Astrocyte (in vitro differentiated cells and primary cell): ENCODE measurements at regions not wholly inside any gene's neighbourhood (a gene's known extent, or its start where the extent isn't known, plus 50 kb on each side); places are given as distances from the start of the nearest gene placed in this dataset.
"Not testable (repeated sequence)": the region's sequence is repeated elsewhere in the genome, so short reads cannot be mapped to it uniquely, and the experiment has no call there.

Experiments
- DNase-seq: peaks from one replicate; pipeline ENCODE4 v3.0.0-alpha.2; 2010; ENCODE audit warnings: low read depth
- FAIRE-seq: peaks from 2 replicates; lab custom pipeline; 2011; peaks lifted over from hg19 to GRCh38; lab: Jason Lieb, UNC
- H2AFZ ChIP-seq: 2 replicates; pipeline ENCODE4 v1.6.0; 2012; ENCODE audit warnings: low read depth, low read length, inconsistent platforms
- H3K27ac ChIP-seq: 2 replicates; pipeline ENCODE4 v1.5.1; 2011; ENCODE audit warnings: low read depth, low read length, inconsistent platforms
- H3K27me3 ChIP-seq: 2 replicates; pipeline ENCODE4 v1.6.0; 2011; ENCODE audit warnings: low read length, inconsistent platforms; ENCODE audit not compliant: insufficient read depth
- H3K36me3 ChIP-seq: 2 replicates; pipeline ENCODE4 v1.5.1; 2011; ENCODE audit warnings: low read length, inconsistent platforms; ENCODE audit not compliant: insufficient read depth
- H3K4me1 ChIP-seq: 2 replicates; pipeline ENCODE4 v1.5.1; 2011; ENCODE audit warnings: low read length, inconsistent platforms; ENCODE audit not compliant: insufficient read depth
- H3K4me2 ChIP-seq: 2 replicates; pipeline ENCODE4 v1.6.0; 2012; ENCODE audit warnings: low read length, inconsistent platforms
- H3K4me3 ChIP-seq: 2 replicates; pipeline ENCODE4 v1.5.1; 2011; ENCODE audit warnings: low read depth, mild to moderate bottlenecking, low read length, inconsistent platforms; ENCODE audit not compliant: insufficient read depth
- H3K79me2 ChIP-seq: 2 replicates; pipeline ENCODE4 v1.6.0; 2012; ENCODE audit warnings: mild to moderate bottlenecking, low read length, inconsistent platforms; ENCODE audit not compliant: insufficient read depth
- H3K9ac ChIP-seq: 2 replicates; pipeline ENCODE4 v1.6.0; 2012; ENCODE audit warnings: mild to moderate bottlenecking, low read length, inconsistent platforms
- H3K9me3 ChIP-seq: 2 replicates; pipeline ENCODE4 v1.5.1; 2012; ENCODE audit warnings: low read depth, mild to moderate bottlenecking, low read length, inconsistent platforms; ENCODE audit not compliant: insufficient read depth
- H4K20me1 ChIP-seq: 2 replicates; pipeline ENCODE4 v1.6.0; 2012; ENCODE audit warnings: low read length, inconsistent platforms; ENCODE audit not compliant: insufficient read depth
- H3K27ac Mint-ChIP-seq: one replicate; pipeline ENCODE4 v1.8.0; 2021; ENCODE audit warnings: mild to moderate bottlenecking, mixed read lengths; ENCODE audit not compliant: unreplicated experiment
- H3K27me3 Mint-ChIP-seq: one replicate; pipeline ENCODE4 v1.8.0; 2021; ENCODE audit warnings: low read depth, mixed read lengths; ENCODE audit not compliant: unreplicated experiment
- H3K36me3 Mint-ChIP-seq: one replicate; pipeline ENCODE4 v1.8.0; 2021; ENCODE audit warnings: low read depth, mixed read lengths; ENCODE audit not compliant: unreplicated experiment
- H3K4me1 Mint-ChIP-seq: one replicate; pipeline ENCODE4 v1.8.0; 2021; ENCODE audit warnings: low read depth, mixed read lengths; ENCODE audit not compliant: unreplicated experiment
- H3K4me3 Mint-ChIP-seq: one replicate; pipeline ENCODE4 v1.8.0; 2021; ENCODE audit warnings: mild to moderate bottlenecking, moderate library complexity, mixed read lengths; ENCODE audit not compliant: unreplicated experiment
- H3K9me3 Mint-ChIP-seq: one replicate; pipeline ENCODE4 v1.8.0; 2021; ENCODE audit warnings: mild to moderate bottlenecking, mixed read lengths; ENCODE audit not compliant: unreplicated experiment
- EZH2 ChIP-seq: IDR thresholded peaks from 2 replicates; pipeline ENCODE4 v1.6.1; 2012; ENCODE audit warnings: mild to moderate bottlenecking, low read length, inconsistent platforms; ENCODE audit not compliant: insufficient read depth
- TF ChIP-seq, protein P1 (sequence below): IDR thresholded peaks from 2 replicates; pipeline ENCODE4 v1.5.1; 2011; ENCODE audit warnings: low read depth, mild to moderate bottlenecking, inconsistent platforms, low read length, moderate library complexity; ENCODE audit not compliant: insufficient read depth

GRCh38 chr1:189121941-189122340 lies 1355.7 kb downstream of the BRINP3 start:
- FAIRE-seq (no peak), DNase-seq (no peak)
- TF ChIP-seq, protein P1, sequence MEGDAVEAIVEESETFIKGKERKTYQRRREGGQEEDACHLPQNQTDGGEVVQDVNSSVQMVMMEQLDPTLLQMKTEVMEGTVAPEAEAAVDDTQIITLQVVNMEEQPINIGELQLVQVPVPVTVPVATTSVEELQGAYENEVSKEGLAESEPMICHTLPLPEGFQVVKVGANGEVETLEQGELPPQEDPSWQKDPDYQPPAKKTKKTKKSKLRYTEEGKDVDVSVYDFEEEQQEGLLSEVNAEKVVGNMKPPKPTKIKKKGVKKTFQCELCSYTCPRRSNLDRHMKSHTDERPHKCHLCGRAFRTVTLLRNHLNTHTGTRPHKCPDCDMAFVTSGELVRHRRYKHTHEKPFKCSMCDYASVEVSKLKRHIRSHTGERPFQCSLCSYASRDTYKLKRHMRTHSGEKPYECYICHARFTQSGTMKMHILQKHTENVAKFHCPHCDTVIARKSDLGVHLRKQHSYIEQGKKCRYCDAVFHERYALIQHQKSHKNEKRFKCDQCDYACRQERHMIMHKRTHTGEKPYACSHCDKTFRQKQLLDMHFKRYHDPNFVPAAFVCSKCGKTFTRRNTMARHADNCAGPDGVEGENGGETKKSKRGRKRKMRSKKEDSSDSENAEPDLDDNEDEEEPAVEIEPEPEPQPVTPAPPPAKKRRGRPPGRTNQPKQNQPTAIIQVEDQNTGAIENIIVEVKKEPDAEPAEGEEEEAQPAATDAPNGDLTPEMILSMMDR: no peak
- TF ChIP-seq EZH2: no peak
- no peak overlapping the region for H3K4me3 Mint-ChIP-seq
- no peaks in the 10 kb centered on the region for H3K27me3 Mint-ChIP-seq
- no peaks in the 10 kb centered on the region for H3K27me3 ChIP-seq
- H3K9me3 ChIP-seq: no peaks in the 10 kb centered on the region
- no peak overlapping the region for H2AFZ ChIP-seq
- no peaks in the 10 kb centered on the region for H4K20me1 ChIP-seq
- H3K4me1 ChIP-seq: no peaks in the 10 kb centered on the region
- H3K4me3 ChIP-seq: no peak overlapping the region
- no peak overlapping the region for H3K4me2 ChIP-seq
- no peaks in the 10 kb centered on the region for H3K79me2 ChIP-seq
- no peaks in the 10 kb centered on the region for H3K36me3 ChIP-seq
- H3K36me3 Mint-ChIP-seq: no peaks in the 10 kb centered on the region
- H3K9ac ChIP-seq: no peak overlapping the region
- H3K9me3 Mint-ChIP-seq: peaks cover 3% of the 10 kb centered on the region
- H3K27ac Mint-ChIP-seq: no peak overlapping the region
- H3K27ac ChIP-seq: no peak overlapping the region
- H3K4me1 Mint-ChIP-seq: no peaks in the 10 kb centered on the region

GRCh38 chr1:189125694-189126093 lies 1352.0 kb downstream of the BRINP3 start:
- Histone ChIP-seq H3K9ac (no peak overlapping the region), H3K27ac (no peak overlapping the region), H2AFZ (no peak overlapping the region), H3K4me1 (no peaks in the 10 kb centered on the region), H3K4me2 (no peak overlapping the region), H4K20me1 (no peaks in the 10 kb centered on the region), H3K4me3 (no peak overlapping the region), H3K36me3 (no peaks in the 10 kb centered on the region), H3K9me3 (no peaks in the 10 kb centered on the region), H3K27me3 (no peaks in the 10 kb centered on the region), H3K79me2 (no peaks in the 10 kb centered on the region)
- Mint-ChIP-seq H3K36me3 (no peaks in the 10 kb centered on the region), H3K4me1 (no peaks in the 10 kb centered on the region), H3K9me3 (peaks cover 3% of the 10 kb centered on the region), H3K4me3 (no peak overlapping the region), H3K27me3 (no peaks in the 10 kb centered on the region), H3K27ac (no peak overlapping the region)
- no peak for FAIRE-seq
- TF ChIP-seq EZH2: no peak
- TF ChIP-seq, protein P1: no peak
- DNase-seq: no peak

DNA sequence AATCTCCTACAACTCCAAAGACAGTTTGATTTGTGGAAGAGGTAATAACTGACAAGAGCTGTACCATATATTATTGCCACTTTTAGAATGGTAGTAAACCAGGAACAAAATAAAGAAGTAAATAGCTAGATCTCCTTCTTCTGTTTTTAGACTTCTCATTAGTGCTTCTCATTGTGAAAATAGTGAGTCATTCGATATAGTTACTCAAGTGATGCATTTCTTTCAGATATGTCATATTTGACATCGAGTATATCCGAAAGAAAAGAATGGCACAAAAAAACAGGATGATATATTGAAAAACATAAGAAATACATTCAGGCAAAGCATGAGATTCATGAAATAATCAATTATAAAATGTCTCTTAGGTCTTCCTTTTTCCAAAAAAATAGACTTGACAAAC lies 1346.1 kb downstream of the BRINP3 start:
- Histone ChIP-seq H3K4me3 (no peak overlapping the region), H3K4me1 (no peaks in the 10 kb centered on the region), H3K27me3 (no peaks in the 10 kb centered on the region), H3K27ac (no peak overlapping the region), H2AFZ (no peak overlapping the region), H3K4me2 (no peak overlapping the region), H3K79me2 (no peaks in the 10 kb centered on the region), H3K9ac (no peak overlapping the region), H4K20me1 (no peaks in the 10 kb centered on the region), H3K36me3 (no peaks in the 10 kb centered on the region), H3K9me3 (no peaks in the 10 kb centered on the region)
- DNase-seq (peak; percentile 1), FAIRE-seq (no peak)
- TF ChIP-seq, protein P1: no peak
- no peaks in the 10 kb centered on the region for H3K36me3 Mint-ChIP-seq
- no peaks in the 10 kb centered on the region for H3K27me3 Mint-ChIP-seq
- H3K9me3 Mint-ChIP-seq: no peaks in the 10 kb centered on the region
- H3K4me3 Mint-ChIP-seq: no peak overlapping the region
- no peak overlapping the region for H3K27ac Mint-ChIP-seq
- no peaks in the 10 kb centered on the region for H3K4me1 Mint-ChIP-seq

DNA sequence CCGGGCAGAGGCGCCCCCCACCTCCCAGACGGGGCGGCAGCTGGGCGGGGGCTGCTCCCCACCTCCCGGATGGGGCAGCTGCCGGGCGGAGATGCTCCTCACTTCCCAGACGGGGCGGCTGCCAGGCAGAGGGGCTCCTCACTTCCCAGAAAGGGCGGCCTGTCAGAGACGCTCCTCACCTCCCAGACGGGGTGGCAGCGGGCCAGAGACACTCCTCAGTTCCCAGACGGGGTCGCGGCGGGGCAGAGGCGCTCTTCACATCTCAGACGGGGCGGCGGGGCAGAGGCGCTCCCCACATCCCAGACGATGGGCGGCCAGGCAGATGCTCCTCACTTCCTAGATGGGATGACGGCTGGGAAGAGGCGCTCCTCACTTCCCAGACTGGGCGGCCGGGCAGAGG lies 1337.9 kb downstream of the BRINP3 start:
- H3K9me3 ChIP-seq, H3K9ac ChIP-seq, H3K27me3 ChIP-seq, H3K79me2 ChIP-seq, H4K20me1 ChIP-seq, FAIRE-seq, H3K9me3 Mint-ChIP-seq, H3K36me3 Mint-ChIP-seq, H3K4me3 Mint-ChIP-seq, H3K36me3 ChIP-seq, H3K27ac Mint-ChIP-seq, H3K4me1 Mint-ChIP-seq, H3K4me2 ChIP-seq, DNase-seq, H3K27me3 Mint-ChIP-seq, H3K27ac ChIP-seq, H3K4me1 ChIP-seq, H2AFZ ChIP-seq, H3K4me3 ChIP-seq: not testable (repeated sequence)
